ENCODE measurements at regions not wholly inside any gene's neighbourhood (a gene's known extent, or its start where the extent isn't known, plus 50 kb on each side); places are given as distances from the start of the nearest gene placed in this dataset.

- Histone ChIP-seq H3K4me3 (ENCODE audit: insufficient read depth, low read depth, low read length) (no peak overlapping the region), H2BK15ac (ENCODE audit: low read depth, low read length) (no peak overlapping the region), H3K56ac (ENCODE audit: extremely low read depth, insufficient read depth, low read length) (no peak overlapping the region), H3K18ac (ENCODE audit: low read depth, low read length) (no peak overlapping the region; the same call in 1 of the 2 replicates), H3K4me1 (ENCODE audit: control insufficient read depth, insufficient read depth, low read length) (peaks cover 7% of the 10 kb centered on the region; the same call in 1 of the 2 replicates), H2AK5ac (ENCODE audit: low read depth, low read length) (no peak overlapping the region), H3K9ac (ENCODE audit: low read depth, low read length) (no peak overlapping the region), H3K4ac (ENCODE audit: low read depth, low read length) (no peak overlapping the region), H4K91ac (ENCODE audit: insufficient read depth, low read depth, low read length) (no peak overlapping the region), H4K20me1 (ENCODE audit: insufficient read depth, low read length) (no peaks in the 10 kb centered on the region), H3K79me1 (ENCODE audit: low read depth in 1 of 2, low read length in 2 of 2) (no peaks in the 10 kb centered on the region), H3K23ac (ENCODE audit: low read depth, low read length) (no peak overlapping the region), H2BK120ac (ENCODE audit: low read depth, low read length) (peak overlapping the region; percentile 28; the same call in 1 of the 2 replicates), H3K14ac (replicated peaks; ENCODE audit: low read depth, low read length) (no peak overlapping the region; the same call in 1 of the 2 replicates), H3K36me3 (ENCODE audit: control insufficient read depth, insufficient read depth, low read length) (no peaks in the 10 kb centered on the region), H3K9me3 (ENCODE audit: control insufficient read depth, insufficient read depth, low read length) (no peaks in the 10 kb centered on the region), H3K27ac (ENCODE audit: insufficient read depth, low read length) (no peak overlapping the region), H4K5ac (ENCODE audit: low read depth, low read length) (no peak overlapping the region; the same call in 1 of the 2 replicates), H3K27me3 (ENCODE audit: control insufficient read depth, insufficient read depth, low read length) (no peaks in the 10 kb centered on the region; the same call in 1 of the 2 replicates), H3K4me2 (ENCODE audit: low read depth, low read length) (no peak overlapping the region), H3K9me1 (ENCODE audit: insufficient read depth, low read length) (no peaks in the 10 kb centered on the region; the same call in 1 of the 2 replicates), H4K8ac (ENCODE audit: low read depth in 2 of 2, low read length in 2 of 2) (no peak overlapping the region), H2BK5ac (ENCODE audit: low read depth, low read length, poor library complexity, severe bottlenecking) (no peak overlapping the region), H2BK20ac (ENCODE audit: low read depth, low read length) (peak overlapping the region; percentile 48; the same call in 1 of the 2 replicates), H2AFZ (replicated peaks; ENCODE audit: low read length, poor library complexity) (no peak overlapping the region), H2AK9ac (replicated peaks; ENCODE audit: low read depth, low read length, poor library complexity) (no peak overlapping the region)
- TF ChIP-seq MAZ (IDR thresholded peaks at IDR 0.05; ENCODE audit: borderline replicate concordance, low read depth, low read length) (no peak), RAD21 (IDR thresholded peaks at IDR 0.05; ENCODE audit: low read length) (no peak), RFX5 (IDR thresholded peaks at IDR 0.05; ENCODE audit: low read depth, low read length) (no peak)
- TF ChIP-seq, protein P1, sequence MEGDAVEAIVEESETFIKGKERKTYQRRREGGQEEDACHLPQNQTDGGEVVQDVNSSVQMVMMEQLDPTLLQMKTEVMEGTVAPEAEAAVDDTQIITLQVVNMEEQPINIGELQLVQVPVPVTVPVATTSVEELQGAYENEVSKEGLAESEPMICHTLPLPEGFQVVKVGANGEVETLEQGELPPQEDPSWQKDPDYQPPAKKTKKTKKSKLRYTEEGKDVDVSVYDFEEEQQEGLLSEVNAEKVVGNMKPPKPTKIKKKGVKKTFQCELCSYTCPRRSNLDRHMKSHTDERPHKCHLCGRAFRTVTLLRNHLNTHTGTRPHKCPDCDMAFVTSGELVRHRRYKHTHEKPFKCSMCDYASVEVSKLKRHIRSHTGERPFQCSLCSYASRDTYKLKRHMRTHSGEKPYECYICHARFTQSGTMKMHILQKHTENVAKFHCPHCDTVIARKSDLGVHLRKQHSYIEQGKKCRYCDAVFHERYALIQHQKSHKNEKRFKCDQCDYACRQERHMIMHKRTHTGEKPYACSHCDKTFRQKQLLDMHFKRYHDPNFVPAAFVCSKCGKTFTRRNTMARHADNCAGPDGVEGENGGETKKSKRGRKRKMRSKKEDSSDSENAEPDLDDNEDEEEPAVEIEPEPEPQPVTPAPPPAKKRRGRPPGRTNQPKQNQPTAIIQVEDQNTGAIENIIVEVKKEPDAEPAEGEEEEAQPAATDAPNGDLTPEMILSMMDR (conservative IDR thresholded peaks at IDR 0.05; ENCODE audit: low read depth, low read length), result no peak
- ChIA-PET CTCF (interaction anchor here (2.2 kb wide), 1 partner anchor 16 kb away, joined by 8 read pairs; no protein-coding TSS in a partner anchor), POLR2A (ENCODE audit: unreplicated experiment) (no interaction called here)
- in situ Hi-C loops (cut with MboI; ENCODE audit: low sequenced_read_pairs) (no loop called here), dilution Hi-C loops (cut with HindIII; ENCODE audit: low sequenced_read_pairs, unreplicated experiment) (no loop called here), intact Hi-C loops (cut with micrococcal nuclease) (no loop called here)
- no CpG with 5 or more reads among the region's 2 CpGs for WGBS, 2 experiments (ENCODE audit: extremely low coverage in 2 of 2, insufficient read length in 1 of 2)
- no TSS peak for BruUV-seq (replicated peaks)
- ATAC-seq (ENCODE audit: low read depth) (no peak; the same call in 1 of the 2 replicates), DNase-seq (no peak)
Measured at GRCh38 chr18:10169814-10170213, 256.0 kb downstream of the VAPA start.

All from IMR-90 (cell line).